HG02981 (cell line): ENCODE measurements at regions not wholly inside any gene's neighbourhood (a gene's known extent, or its start where the extent isn't known, plus 50 kb on each side); places are given as distances from the start of the nearest gene placed in this dataset.
"Not testable (repeated sequence)": the region's sequence is repeated elsewhere in the genome, so short reads cannot be mapped to it uniquely, and the experiment has no call there.

ENCODE experiments used
- ATAC-seq: cut with Tn5 transposase; IDR thresholded peaks from one replicate; pipeline ENCODE4 v1.9.1; 2021; ENCODE audit warnings: mild to moderate bottlenecking, moderate library complexity; ENCODE audit not compliant: unreplicated experiment

DNA sequence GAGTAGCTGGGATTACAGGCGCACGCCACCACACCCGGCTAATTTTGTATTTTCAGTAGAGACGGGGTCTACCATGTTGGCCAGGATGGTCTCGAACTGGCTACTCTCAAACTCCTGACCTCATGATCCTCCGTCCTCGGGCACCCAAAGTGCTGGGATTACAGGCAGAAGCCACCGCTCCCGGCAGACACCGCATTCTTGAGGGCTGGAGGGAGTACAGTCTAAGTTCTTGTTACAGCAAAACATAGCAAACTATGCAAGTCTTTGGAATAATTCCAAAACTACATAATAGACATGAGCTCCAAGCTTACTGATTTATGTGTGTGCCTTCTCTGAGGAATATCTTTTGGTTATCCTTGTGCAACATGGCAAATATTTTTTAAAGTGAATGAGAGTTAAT is 299.1 kb upstream of the ZNF658 start:
- not testable (repeated sequence) for ATAC-seq

DNA sequence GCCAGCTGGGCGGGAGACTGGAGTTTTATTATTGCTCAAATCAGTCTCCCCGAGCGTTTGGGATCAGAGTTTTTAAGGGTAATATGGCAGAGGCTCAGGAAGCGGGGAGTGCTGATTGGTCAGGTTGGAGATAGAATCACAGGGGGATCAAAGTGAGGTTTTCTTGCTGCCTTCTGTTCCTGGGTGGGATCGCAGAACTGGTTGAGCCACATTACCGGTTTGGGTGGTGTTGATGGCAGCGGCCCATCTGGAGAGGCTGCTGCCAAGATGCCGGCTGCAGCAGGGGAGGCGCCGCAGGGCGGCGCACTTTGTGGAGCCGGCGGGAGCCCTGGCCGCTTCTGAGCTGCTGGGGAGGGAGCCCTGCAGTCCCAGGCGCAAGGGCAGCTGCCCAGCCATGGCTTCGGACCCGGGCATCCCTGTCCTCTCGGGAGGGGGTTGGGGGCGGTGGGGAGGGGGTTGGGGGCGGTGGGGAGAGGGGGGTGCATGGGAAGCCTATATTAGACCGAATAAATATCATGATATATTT is 268.9 kb upstream of the ZNF658 start:
- ATAC-seq, result not testable (repeated sequence)

DNA sequence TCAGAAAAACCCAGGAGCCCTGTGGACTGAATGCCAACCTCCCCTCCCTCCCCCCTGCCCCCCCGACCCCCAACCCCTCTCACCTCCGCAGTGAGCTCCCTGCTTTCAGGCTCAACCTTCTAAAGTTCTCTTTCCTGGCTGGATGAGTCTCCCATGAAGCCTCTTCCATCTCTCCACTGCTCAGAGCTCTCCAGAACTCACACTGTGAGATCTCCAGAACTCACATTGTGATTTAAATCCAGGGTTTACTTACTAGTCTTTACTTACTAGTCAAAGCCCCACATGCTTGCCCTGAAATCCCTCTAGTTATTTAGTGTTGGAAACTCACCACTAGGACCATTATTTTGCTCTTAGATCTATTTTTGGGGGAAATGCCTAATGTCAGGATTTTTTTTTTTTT is 252.8 kb upstream of the ZNF658 start:
- not testable (repeated sequence) for ATAC-seq

DNA sequence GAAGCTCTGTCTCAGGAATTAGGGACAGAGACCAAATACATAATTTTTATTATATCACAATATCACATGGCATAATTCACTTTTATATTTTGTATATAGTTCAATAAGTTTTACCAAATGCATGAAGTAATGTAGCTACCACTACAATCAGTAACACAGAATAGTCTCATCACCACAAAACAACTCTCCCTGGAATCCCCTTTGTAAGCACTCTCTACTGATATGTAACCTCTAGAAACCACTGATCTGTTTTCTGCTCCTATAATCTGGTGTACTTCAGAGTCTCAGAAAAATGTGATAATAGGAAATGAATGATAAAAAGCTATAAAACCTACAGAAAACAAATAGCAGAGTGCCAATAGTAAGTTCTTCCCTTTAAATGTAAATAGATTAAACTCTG is 210.3 kb upstream of the ZNF658 start:
- not testable (repeated sequence) for ATAC-seq

DNA sequence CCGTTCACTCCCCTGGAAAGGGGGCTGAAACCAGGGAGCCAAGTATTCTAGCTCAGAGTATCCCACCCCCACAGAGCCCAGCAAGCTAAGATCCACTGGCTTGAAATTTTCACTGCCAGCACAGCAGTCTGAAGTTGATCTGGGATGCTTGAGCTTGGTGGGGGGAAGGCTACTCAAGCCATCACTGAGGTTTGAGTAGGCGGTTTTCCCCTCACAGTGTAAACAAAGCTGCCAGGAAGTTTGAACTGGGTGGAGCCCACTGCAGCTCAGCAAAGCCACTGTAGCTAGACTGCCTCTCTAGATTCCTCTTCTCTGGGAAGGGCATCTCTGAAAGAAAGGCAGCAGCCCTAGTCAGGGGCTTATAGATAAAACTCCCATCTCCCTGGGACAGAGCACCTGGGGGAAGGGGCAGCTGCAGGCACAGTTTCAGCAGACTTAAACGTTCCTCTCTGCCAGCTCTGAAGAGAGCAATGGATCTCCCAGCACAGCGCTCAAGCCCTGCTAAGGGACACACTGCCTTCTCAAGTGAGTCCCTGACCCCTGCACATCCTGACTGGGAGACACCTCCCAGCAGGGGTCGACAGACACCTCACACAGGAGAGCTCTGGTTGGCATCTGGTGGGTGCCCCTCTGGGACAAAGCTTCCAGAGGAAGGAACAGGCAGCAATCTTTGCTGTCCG is 204.8 kb upstream of the ZNF658 start:
- not testable (repeated sequence) for ATAC-seq

DNA sequence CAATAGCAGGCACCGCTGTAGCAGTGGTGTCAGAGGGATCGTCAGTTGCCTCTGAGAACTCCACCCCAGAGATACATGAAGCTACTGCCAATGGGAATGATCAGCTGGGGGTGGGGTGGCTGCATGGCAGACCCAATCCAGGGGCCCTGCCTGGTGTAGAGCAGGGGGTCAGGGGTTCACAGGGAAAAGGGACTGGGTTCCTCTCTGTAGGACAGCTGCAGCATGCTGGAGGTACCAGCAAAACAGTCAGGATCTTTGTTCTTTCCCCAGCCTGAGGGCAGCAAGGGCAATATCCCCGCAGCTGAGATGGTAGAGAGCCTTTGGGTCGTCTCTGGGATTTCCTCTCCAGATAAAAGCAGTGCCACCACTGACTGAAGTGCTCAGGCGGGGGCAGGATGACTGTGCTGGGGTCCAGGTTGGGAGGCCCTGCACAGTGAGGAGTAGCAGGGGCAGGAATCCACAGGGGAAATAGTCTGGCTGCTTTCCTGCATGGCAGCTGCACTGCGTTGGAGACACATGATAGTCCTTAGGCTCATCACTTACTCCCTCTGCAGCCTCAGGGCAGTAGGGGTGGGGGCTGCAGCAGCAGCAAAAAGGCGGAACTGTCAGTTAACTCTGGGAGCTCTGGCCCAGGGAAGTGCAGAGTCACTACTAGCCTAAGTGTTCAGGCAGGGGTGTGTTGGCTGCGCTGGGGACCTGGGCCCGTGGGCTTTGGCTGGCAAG is 203.0 kb upstream of the ZNF658 start:
- not testable (repeated sequence) for ATAC-seq

DNA sequence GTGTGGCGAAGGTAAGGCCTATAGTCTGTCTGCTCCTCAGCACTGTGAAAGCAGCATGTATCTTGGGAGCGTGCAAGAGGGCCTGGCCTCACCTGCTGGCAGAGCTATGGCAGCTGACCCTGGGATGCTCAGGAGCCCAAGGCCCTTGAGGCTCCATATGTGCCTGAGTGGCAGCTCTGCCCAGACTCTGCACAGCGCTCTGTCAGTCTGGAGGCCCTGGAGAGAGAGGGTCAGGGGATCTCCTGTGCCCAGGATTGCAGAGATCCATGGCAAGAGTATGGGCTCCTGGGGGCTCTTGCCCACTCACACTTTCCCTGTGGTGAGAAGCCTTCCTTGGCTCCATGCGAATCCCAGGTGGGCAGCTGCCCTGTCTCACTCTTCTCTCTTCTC is 202.5 kb upstream of the ZNF658 start:
- not testable (repeated sequence) for ATAC-seq

DNA sequence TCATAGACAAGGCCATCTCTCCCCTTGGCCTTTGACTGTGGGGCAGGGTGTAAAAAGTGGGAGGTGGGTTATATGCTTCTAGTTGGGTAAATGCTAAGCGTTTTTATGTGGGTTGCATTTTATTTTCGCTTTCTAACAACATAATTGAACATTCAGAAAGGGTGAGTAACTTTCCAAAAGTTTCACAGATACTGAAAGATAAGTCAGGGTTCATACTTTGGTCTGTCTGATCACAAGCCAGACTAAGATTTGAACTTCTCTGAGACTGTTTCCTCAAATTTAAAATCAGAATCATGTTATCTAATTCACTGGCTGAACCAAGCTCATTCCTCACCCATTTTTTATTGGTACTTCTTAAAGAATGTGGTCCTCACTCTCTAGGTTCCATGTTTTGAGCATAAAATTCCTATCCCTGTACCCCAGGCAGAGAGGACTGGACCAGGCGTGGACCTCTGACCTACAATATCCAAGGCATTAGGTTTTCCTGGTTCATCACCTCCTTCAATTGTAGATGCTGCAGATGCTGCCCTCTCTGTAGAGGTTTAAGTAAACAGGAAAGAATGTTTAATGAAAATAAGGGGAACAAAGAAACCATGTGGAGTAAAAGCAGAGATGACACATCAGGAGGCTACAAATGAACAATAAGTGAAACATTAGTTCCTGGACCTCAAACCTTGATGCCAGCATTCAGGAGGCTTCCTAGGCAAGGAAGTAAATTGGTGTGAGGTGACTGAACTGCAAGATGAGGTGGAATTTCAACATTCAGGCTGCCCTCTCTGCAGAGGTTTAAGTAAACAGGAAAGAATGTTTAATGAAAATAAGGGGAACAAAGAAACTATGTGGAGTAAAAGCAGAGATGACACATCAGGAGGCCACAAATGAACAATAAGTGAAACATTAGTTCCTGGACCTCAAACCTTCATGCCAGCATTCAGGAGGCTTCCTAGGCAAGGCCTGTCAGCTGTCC is 198.8 kb upstream of the ZNF658 start:
- peak; percentile 46 for ATAC-seq

DNA sequence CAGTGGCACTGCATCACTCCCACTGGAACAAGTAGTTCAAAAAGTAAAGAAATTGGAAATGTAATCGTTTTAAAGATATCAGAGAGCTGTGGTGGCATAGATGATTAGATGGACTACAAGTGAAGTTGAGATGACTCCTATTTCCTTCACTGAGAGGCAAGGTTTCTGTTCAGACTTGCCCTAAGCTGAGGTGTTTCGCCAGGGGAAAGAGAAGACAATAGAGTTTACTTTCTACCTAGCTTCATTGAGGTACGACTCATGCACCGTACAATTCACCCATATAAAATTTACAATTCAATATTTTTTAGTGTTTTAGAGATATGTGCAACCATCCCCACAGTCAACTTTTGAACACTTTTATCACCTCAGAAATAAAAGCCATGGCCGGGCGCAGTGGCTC is 189.0 kb upstream of the ZNF658 start:
- ATAC-seq, result not testable (repeated sequence)

DNA sequence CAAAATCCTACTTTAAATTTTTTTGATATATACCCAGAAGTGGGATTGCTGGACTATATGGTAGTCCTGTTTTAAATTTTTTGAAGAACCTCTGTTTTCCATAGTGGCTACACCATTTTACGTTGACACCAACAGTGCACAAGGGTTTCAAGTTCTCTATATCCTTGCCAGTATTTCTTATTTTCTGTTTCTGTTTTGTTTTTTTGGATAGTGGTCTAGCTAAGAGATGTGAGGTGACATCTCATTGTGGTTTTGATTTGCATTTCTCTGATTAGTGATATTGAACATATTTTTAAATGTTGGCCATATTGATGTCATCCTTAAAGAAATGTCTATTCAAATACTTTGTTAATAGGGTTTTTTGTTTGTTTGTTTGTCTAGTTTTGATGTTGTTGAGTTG is 187.7 kb upstream of the ZNF658 start:
- ATAC-seq, result peak; percentile 78

DNA sequence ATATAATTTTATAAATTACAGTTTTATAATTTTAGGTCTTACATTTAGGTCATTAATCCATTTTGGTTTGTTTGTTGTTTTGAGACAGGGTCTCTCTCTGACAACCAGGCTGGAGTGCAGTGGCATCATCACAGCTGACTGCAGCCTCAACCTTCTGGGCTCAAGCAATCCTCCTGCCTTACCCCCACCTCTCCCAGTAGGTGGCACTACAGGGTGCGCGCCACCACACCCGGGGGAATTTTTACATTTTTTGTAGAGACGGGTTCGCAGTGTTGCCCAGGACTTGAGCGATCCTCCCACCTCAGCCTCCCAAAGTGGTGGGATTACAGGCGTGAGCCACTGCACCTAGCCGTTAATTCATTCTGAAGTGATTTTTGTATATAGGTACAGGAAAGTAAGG is 187.0 kb upstream of the ZNF658 start:
- ATAC-seq, result not testable (repeated sequence)

DNA sequence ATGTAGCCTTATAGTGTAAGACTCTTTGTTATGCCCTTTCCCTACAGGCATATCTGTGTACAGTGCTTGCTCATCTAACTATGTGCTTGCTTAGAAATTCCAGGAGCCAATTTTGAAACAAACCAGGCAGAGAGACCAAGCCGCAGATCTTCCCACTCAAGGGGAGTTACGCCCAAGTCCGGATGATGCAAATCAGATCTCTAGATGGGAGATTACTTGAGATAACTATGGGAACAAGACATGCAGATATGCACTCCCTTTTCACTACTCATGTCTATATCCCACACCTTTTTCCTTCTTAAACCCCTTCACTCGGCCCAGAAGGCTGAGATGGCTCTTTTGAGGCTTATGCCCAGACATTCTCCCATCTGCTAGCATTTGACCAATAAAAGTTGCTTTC is 179.7 kb upstream of the ZNF658 start:
- not testable (repeated sequence) for ATAC-seq

DNA sequence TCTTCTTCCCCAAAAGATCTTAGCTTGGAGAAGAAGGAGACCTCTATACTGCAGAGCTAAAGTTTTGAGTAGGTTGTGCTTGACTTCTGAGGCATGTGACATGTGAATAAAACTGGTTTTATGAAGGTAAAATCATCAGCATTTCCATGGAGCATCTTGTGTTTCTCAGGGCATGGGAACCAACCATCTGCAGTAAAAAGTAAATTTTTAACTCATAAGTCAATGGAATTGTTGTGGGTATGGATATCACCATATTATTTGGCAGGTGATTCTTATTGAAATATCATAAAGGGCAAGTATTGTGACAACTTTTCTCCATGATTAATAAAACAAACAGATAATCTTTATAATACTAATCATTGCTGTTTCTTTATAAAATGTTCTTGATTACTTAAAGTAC is 173.0 kb upstream of the ZNF658 start:
- ATAC-seq, result not testable (repeated sequence)

DNA sequence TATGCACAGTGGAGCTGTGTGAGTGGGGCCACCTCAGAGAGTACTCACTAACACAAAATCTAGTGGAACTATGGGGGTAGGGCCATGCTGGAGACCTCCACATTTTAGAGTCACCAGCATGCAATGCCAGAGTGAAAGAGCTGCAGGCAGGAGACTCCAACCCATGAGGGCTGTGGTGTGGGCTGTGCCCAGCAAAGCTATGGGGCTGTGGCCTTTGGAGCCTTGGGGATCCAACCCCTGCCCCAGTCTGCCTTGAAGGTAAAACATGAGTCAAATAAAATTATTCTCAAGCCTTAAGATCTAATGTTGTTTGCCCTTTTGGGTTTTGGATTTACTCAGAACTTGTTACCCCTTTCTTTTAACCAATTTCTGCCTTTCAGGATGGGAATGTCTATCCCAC is 163.8 kb upstream of the ZNF658 start:
- not testable (repeated sequence) for ATAC-seq

DNA sequence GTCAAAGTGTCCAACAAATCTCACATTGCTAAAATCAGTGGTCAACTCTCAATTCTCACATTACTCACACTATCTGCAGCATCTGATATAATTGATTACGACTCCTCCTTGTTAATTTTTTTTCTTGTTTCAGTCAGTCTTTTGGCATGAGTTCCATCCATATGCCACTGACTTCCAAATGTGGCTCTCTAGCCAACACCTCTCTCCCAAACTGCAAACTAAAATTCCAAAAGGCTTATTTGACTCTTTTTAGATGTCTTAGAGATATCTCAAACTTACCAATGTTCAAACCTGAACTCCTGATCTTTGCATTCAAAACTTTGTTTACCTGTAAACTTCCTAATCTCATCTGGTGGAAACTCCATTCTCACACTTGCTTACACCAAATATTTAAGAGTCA is 162.1 kb upstream of the ZNF658 start:
- ATAC-seq, result not testable (repeated sequence)

DNA sequence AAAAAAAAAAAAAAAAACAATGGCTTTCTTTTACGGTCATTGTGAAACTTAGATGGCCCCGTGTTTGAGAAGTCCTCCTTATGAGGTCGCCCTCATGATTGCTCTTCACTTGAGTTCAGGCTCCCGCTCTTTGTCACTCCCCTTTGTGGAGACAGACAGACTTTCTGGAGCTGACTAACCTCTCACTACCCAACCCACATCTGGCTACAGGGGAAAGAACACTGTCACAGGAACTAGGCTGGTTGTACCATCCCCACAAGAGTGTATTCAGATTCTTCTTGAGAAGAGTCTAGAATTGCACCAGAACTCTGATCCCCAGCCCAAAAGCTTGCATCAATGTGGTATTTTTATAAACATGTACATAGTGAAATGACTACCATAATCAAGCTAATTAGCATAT is 160.4 kb upstream of the ZNF658 start:
- not testable (repeated sequence) for ATAC-seq

DNA sequence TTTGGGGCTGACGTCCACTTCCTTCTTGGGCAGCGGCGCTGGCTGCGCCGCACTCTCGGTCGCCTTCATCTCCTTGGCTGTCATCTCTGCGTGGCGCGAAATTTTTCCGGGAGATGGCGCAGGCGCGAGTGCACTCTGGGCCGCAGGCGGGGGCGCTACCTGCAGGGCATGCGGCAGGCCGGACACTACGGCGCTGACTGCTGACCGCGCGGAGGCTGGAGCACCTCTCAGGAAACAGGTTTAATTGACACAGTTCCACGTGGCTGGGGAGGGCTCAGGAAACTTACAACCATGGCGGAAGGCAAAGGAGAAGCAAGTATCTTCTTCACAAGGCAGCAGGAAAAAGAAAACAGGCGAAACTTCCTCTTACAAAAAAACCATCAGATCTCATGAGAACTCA is 154.7 kb upstream of the ZNF658 start:
- ATAC-seq, result not testable (repeated sequence)

DNA sequence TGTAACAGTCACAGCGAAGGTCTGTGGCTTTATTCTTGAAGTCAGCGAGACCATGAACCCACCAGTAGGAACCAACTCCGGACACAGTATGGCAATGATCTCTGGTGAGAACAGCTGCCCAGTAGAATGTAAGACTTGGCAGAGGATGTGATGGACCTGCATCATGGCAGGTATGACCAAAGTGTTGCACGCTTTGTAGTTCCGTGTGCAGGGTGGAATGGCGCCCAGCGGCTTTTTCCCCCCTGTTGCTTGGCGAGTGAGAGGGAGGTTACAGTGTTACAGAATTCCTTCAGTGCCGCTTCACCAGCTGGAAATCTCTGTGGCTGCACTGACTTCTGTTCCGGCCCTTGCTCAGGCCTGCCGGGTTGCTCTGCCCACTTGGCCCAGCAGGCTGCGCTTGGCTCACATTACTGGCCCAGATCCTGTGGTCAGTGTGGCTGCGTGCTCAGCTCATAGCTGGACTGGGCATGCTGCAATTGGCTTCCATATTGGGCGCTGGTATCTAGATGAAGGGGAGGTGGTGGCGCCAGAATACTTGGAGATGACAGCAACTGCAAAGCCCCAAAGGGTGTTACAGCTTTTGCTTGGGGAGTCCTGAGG is 148.1 kb upstream of the ZNF658 start:
- ATAC-seq, result not testable (repeated sequence)

DNA sequence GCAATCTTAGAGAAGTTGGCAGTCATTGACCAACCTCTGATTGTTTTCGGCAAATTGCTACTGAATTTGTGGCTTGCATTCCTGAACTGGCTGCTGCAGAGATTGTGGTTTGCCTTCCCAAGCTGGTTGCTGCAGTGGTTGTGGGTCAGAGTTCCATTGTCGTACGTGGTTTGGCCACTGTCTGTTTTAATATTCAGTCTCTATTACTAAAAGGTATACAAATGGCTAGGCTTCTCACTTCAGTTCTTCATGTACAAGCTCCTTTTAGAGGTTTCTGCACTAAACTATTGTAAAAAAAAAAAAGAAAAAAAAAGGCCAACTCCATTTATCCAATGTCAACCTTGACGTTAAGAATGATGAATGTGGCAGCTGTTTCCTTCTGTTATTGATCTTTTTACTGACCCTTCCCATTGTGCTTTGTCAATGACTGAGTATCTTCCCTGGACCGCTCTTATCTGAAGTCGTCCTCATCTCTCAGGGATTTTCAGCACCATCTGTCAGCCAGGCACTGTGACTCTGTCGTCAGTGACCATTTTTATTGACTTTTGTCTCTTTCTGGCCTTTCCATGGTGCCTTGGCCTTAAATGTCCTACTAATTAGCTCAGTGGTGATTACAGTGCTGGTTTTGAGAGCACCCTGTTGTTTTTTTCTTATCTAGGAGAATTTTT is 140.6 kb upstream of the ZNF658 start:
- ATAC-seq, result not testable (repeated sequence)
